Suprapubic skin (tissue), 3 donors: ENCODE measurements at regions not wholly inside any gene's neighbourhood (a gene's known extent, or its start where the extent isn't known, plus 50 kb on each side); places are given as distances from the start of the nearest gene placed in this dataset.

ENCODE experiments used
- POLR2A ChIP-seq, 2 donors: fragments of 450-650 bp; IDR thresholded peaks; one replicate each; pipeline ENCODE4 v1.6.1; 2017; ENCODE audit warnings: antibody characterized with exemption in 2 of 2, mild to moderate bottlenecking in 2 of 2, moderate library complexity in 2 of 2
- TF ChIP-seq, protein P1 (sequence below), 2 donors: fragments of 200-600 bp in 1 of 2; fragments of 450-650 bp in 1 of 2; sonication (generic) in 1 of 2; IDR thresholded peaks; one replicate each; pipeline ENCODE4 v1.5.1; 2016 to 2019; ENCODE audit warnings: antibody characterized with exemption in 2 of 2, mild to moderate bottlenecking in 1 of 2, moderate library complexity in 1 of 2

GRCh38 chr10:44008270-44008916 lies 359.7 kb upstream of the ZNF32 start:
- TF ChIP-seq, protein P1, sequence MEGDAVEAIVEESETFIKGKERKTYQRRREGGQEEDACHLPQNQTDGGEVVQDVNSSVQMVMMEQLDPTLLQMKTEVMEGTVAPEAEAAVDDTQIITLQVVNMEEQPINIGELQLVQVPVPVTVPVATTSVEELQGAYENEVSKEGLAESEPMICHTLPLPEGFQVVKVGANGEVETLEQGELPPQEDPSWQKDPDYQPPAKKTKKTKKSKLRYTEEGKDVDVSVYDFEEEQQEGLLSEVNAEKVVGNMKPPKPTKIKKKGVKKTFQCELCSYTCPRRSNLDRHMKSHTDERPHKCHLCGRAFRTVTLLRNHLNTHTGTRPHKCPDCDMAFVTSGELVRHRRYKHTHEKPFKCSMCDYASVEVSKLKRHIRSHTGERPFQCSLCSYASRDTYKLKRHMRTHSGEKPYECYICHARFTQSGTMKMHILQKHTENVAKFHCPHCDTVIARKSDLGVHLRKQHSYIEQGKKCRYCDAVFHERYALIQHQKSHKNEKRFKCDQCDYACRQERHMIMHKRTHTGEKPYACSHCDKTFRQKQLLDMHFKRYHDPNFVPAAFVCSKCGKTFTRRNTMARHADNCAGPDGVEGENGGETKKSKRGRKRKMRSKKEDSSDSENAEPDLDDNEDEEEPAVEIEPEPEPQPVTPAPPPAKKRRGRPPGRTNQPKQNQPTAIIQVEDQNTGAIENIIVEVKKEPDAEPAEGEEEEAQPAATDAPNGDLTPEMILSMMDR (IDR thresholded peaks at IDR 0.05): no peak
- TF ChIP-seq POLR2A (IDR thresholded peaks at IDR 0.05): no peak
